GM12891 (cell line): ENCODE measurements at regions not wholly inside any gene's neighbourhood (a gene's known extent, or its start where the extent isn't known, plus 50 kb on each side); places are given as distances from the start of the nearest gene placed in this dataset.

Experiments
- POLR2A ChIP-seq: IDR thresholded peaks from 2 replicates; pipeline ENCODE4 v1.6.1; 2011; ENCODE audit warnings: low read depth, low read length, control low read depth
- POLR2AphosphoS5 ChIP-seq: IDR thresholded peaks from 2 replicates; pipeline ENCODE4 v1.6.1; 2011; ENCODE audit warnings: low read depth, low read length, control low read depth

- no peak for TF ChIP-seq POLR2A
- no peak for TF ChIP-seq POLR2AphosphoS5
These were observed 208.7 kb downstream of the KCNE4 start for GRCh38 chr2:223260681-223261080.
